HCT116 (cell line): ENCODE measurements at regions not wholly inside any gene's neighbourhood (a gene's known extent, or its start where the extent isn't known, plus 50 kb on each side); places are given as distances from the start of the nearest gene placed in this dataset.

ENCODE experiments used
- ATAC-seq: fragments of 200-7000 bp; cut with Tn5 transposase; 2 replicates; pipeline ENCODE4 v1.9.1; 2020; ENCODE audit warnings: mild to moderate bottlenecking, moderate library complexity
- BruUV-seq: library from RNA; stranded (reverse); fragments of 400-500 nt; replicated peaks from 2 replicates; lab custom pipeline; 2021; lab: Mats Ljungman, UMichigan
- CTCF ChIA-PET: fragments of 300-600 bp; sonication (Branson Sonifier 250); formaldehyde crosslinking; loops from one replicate; lab custom pipeline; 2021; ENCODE audit warnings: antibody characterized with exemption; lab: Charles Lee
- POLR2A ChIA-PET: fragments of 300-600, 350-600 bp; sonication (Branson Sonifier 250); formaldehyde crosslinking; loops from one replicate; lab custom pipeline; 2021; ENCODE audit warnings: antibody characterized with exemption; lab: Charles Lee
- RAD21 ChIA-PET, 2 experiments: fragments of 300-600 bp; sonication (Branson Sonifier 250); formaldehyde crosslinking; loops; one replicate each; lab custom pipeline; 2023; ENCODE audit warnings: low total read pairs in 2 of 2; ENCODE audit not compliant: uncharacterized antibody in 2 of 2, unreplicated experiment in 2 of 2, low non-redundant PET in 1 of 2; lab: Charles Lee
- DNase-seq: peaks from one replicate; pipeline ENCODE4 v3.0.0-alpha.2; 2010; ENCODE audit warnings: low read depth, low spot score
- H2AFZ ChIP-seq: fragments of 200-600 bp; shearing (Covaris generic), sonication (generic); 2 replicates; pipeline ENCODE4 v1.6.1; 2017; ENCODE audit warnings: low read depth, mixed run types, mixed read lengths, antibody characterized with exemption, low read length; ENCODE audit not compliant: poor library complexity, severe bottlenecking
- H3K27ac ChIP-seq: 2 replicates; pipeline ENCODE4 v1.5.1; 2012; ENCODE audit warnings: low read depth, low read length
- H3K27me3 ChIP-seq: fragments of 200-600 bp; sonication (generic); 2 replicates; pipeline ENCODE4 v1.6.1; 2016; ENCODE audit warnings: mixed run types, low read length, mixed read lengths; ENCODE audit not compliant: insufficient read depth
- H3K36me3 ChIP-seq, 2 experiments: fragments of 200-500 bp in 1 of 2; fragments of 200-600 bp in 1 of 2; sonication (Bioruptor generic) in 1 of 2; sonication (generic) in 1 of 2; 2 replicates each; pipeline versions ENCODE4 v1.5.1 to v1.6.1; 2014 to 2016; ENCODE audit warnings: low read length in 2 of 2, inconsistent platforms in 1 of 2, mixed read lengths in 1 of 2, mixed run types in 1 of 2; ENCODE audit not compliant: insufficient read depth in 2 of 2, control insufficient read depth in 1 of 2
- H3K4me1 ChIP-seq, 2 experiments: fragments of 200-600 bp in 1 of 2; sonication (generic) in 1 of 2; 2 replicates each; pipeline versions ENCODE4 v1.5.1 to v1.6.1; 2012 to 2017; ENCODE audit warnings: low read length in 2 of 2, inconsistent platforms in 1 of 2, mild to moderate bottlenecking in 1 of 2, mixed read lengths in 1 of 2, mixed run types in 1 of 2, moderate library complexity in 1 of 2; ENCODE audit not compliant: insufficient read depth in 2 of 2, control insufficient read depth in 1 of 2
- H3K4me2 ChIP-seq: fragments of 200-600 bp; sonication (generic); 2 replicates; pipeline ENCODE4 v1.6.1; 2017; ENCODE audit warnings: mixed run types, low read length, mixed read lengths
- H3K4me3 ChIP-seq, 2 experiments: fragments of 200-600 bp in 1 of 2; sonication (generic) in 1 of 2; replicated peaks in 1 of 2; 2 replicates each; pipeline ENCODE4 v1.5.1; 2011 to 2016; ENCODE audit warnings: low read length in 2 of 2, control low read depth in 1 of 2, low read depth in 1 of 2, mild to moderate bottlenecking in 1 of 2, mixed read lengths in 1 of 2, mixed run types in 1 of 2
- H3K79me2 ChIP-seq: fragments of 200-600 bp; sonication (generic); 2 replicates; pipeline ENCODE4 v1.6.1; 2017; ENCODE audit warnings: mild to moderate bottlenecking, mixed run types, low read length, moderate library complexity, mixed read lengths; ENCODE audit not compliant: insufficient read depth
- H3K9ac ChIP-seq: fragments of 200-600 bp; sonication (generic); 2 replicates; pipeline ENCODE4 v1.6.1; 2016; ENCODE audit warnings: low read length, mixed read lengths
- H3K9me2 ChIP-seq: fragments of 200-600 bp; sonication (generic), shearing (Covaris generic); 2 replicates; pipeline ENCODE4 v1.6.1; 2017; ENCODE audit warnings: mixed run types, mild to moderate bottlenecking, moderate library complexity; ENCODE audit not compliant: insufficient read depth
- H3K9me3 ChIP-seq, 2 experiments: fragments of 200-500 bp in 1 of 2; fragments of 200-600 bp in 1 of 2; sonication (Bioruptor generic) in 1 of 2; sonication (generic) in 1 of 2; 2 replicates each; pipeline ENCODE4 v1.6.1; 2014 to 2017; ENCODE audit warnings: low read length in 2 of 2, mixed read lengths in 2 of 2, inconsistent platforms in 1 of 2, low read depth in 1 of 2, mild to moderate bottlenecking in 1 of 2, mixed run types in 1 of 2, moderate library complexity in 1 of 2; ENCODE audit not compliant: control insufficient read depth in 1 of 2, insufficient read depth in 1 of 2
- H4K20me1 ChIP-seq: fragments of 200-600 bp; sonication (generic), shearing (Covaris generic); 2 replicates; pipeline ENCODE4 v1.6.1; 2017; ENCODE audit warnings: mixed run types, mild to moderate bottlenecking, moderate library complexity; ENCODE audit not compliant: insufficient read depth
- ATF3 ChIP-seq: IDR thresholded peaks from 2 replicates; pipeline ENCODE4 v1.6.1; 2012
- CBX3 ChIP-seq: IDR thresholded peaks from 2 replicates; pipeline ENCODE4 v1.6.1; 2012; ENCODE audit warnings: low read depth
- CEBPB ChIP-seq: IDR thresholded peaks from 2 replicates; pipeline ENCODE4 v1.6.1; 2012; ENCODE audit warnings: low read depth
- CTCF ChIP-seq, 3 experiments: fragments of 200-600 bp in 1 of 3; sonication (generic) in 1 of 3; IDR thresholded peaks in 2 of 3; conservative IDR thresholded peaks in 1 of 3; 2 replicates each; pipeline ENCODE4 v1.5.1; 2012 to 2017; ENCODE audit warnings: low read depth in 2 of 3, low read length in 2 of 3, antibody characterized with exemption in 1 of 3, borderline replicate concordance in 1 of 3, control low read depth in 1 of 3, mild to moderate bottlenecking in 1 of 3, mixed read lengths in 1 of 3, mixed run types in 1 of 3, moderate library complexity in 1 of 3; ENCODE audit not compliant: insufficient read depth in 1 of 3
- ELF1 ChIP-seq: IDR thresholded peaks from 2 replicates; pipeline ENCODE4 v1.6.1; 2012; ENCODE audit warnings: low read depth, borderline replicate concordance
- EZH2 ChIP-seq: fragments of 200-600 bp; sonication (generic); IDR thresholded peaks from 2 replicates; pipeline ENCODE4 v1.6.1; 2017; ENCODE audit warnings: antibody characterized with exemption, mixed run types
- EZH2phosphoT487 ChIP-seq: fragments of 200-600 bp; IDR thresholded peaks from 2 replicates; pipeline ENCODE4 v1.6.1; 2018; ENCODE audit warnings: antibody characterized with exemption, borderline replicate concordance
- FOSL1 ChIP-seq: IDR thresholded peaks from 2 replicates; pipeline ENCODE4 v1.6.1; 2012; ENCODE audit warnings: low read depth
- RAD21 ChIP-seq: IDR thresholded peaks from 2 replicates; pipeline ENCODE4 v1.6.1; 2012; ENCODE audit warnings: low read depth, mild to moderate bottlenecking
- REST ChIP-seq: IDR thresholded peaks from 2 replicates; pipeline ENCODE4 v1.6.1; 2012; ENCODE audit warnings: low read depth
- SP1 ChIP-seq: IDR thresholded peaks from 2 replicates; pipeline ENCODE4 v1.6.1; 2012; ENCODE audit warnings: low read depth
- SRF ChIP-seq: IDR thresholded peaks from 2 replicates; pipeline ENCODE4 v1.6.1; 2012; ENCODE audit warnings: low read depth
- ZNF274 ChIP-seq: fragments of 200-500 bp; sonication (Bioruptor generic); IDR thresholded peaks from 2 replicates; pipeline ENCODE4 v1.6.1; 2014; ENCODE audit warnings: mild to moderate bottlenecking, low read depth, low read length, inconsistent platforms
- intact Hi-C: fragments of 100-400 bp; cut with micrococcal nuclease; formaldehyde crosslinking; loops from 2 replicates; pipeline ENCODE4 v1.10.0; 2022

- no peaks in the 10 kb centered on the region for H3K79me2 ChIP-seq
- H3K4me3 ChIP-seq, result no peak overlapping the region
- no peak overlapping the region for H3K27ac ChIP-seq
- no peak overlapping the region for H3K9ac ChIP-seq
- no peak overlapping the region for H3K4me2 ChIP-seq
- intact Hi-C loops, result no loop called here
- H4K20me1 ChIP-seq, result no peaks in the 10 kb centered on the region
- DNase-seq, result no peak
- POLR2A ChIA-PET, result no interaction called here
- CTCF ChIA-PET, result no interaction called here
- no TSS peak for BruUV-seq
- H3K36me3 ChIP-seq, result no peaks in the 10 kb centered on the region; a peak in 1 of 4 replicates
- no peak overlapping the region for H2AFZ ChIP-seq
- no peaks in the 10 kb centered on the region for H3K27me3 ChIP-seq
- RAD21 ChIA-PET, result no interaction called here
- H3K9me3 ChIP-seq, result peaks cover 3 to 8% of the 10 kb centered on the region in 2 experiments; a peak in 2 of 4 replicates
- no peaks in the 10 kb centered on the region for H3K4me1 ChIP-seq
- no peaks in the 10 kb centered on the region for H3K9me2 ChIP-seq
- TF ChIP-seq CTCF (IDR thresholded peaks at IDR 0.05 in 2 of 3, conservative IDR thresholded peaks at IDR 0.05 in 1 of 3; ENCODE audit: borderline replicate concordance in 1 of 3, insufficient read depth in 1 of 3, low read depth in 2 of 3, low read length in 2 of 3) (no peak), ELF1 (no peak), ATF3 (no peak), CBX3 (no peak), CEBPB (no peak)
- no peak for ATAC-seq
Observed at GRCh38 chr6:68159433-68159832, 475.6 kb upstream of the ADGRB3 start.

- no peak for DNase-seq
- TF ChIP-seq REST (no peak), ZNF274 (no peak), ATF3 (no peak), SRF (no peak), CBX3 (no peak), EZH2phosphoT487 (no peak), FOSL1 (no peak), SP1 (no peak), RAD21 (no peak), EZH2 (no peak)
Observed at GRCh38 chr6:68158256-68158655, 476.8 kb upstream of the ADGRB3 start.

More at GRCh38 chr6:68158256-68158655, 476.8 kb upstream of the ADGRB3 start:
- no peak for ATAC-seq
- H3K27ac ChIP-seq, result no peak overlapping the region
- H3K9me3 ChIP-seq, result peaks cover 3 to 10% of the 10 kb centered on the region in 2 experiments; a peak in 2 of 4 replicates
- no peaks in the 10 kb centered on the region for H3K4me1 ChIP-seq
- no peaks in the 10 kb centered on the region for H3K79me2 ChIP-seq
- H3K27me3 ChIP-seq, result no peaks in the 10 kb centered on the region
- no peaks in the 10 kb centered on the region for H4K20me1 ChIP-seq
- POLR2A ChIA-PET, result no interaction called here
- no peak overlapping the region for H2AFZ ChIP-seq
- RAD21 ChIA-PET, result no interaction called here
- H3K4me3 ChIP-seq, result no peak overlapping the region
- CTCF ChIA-PET, result no interaction called here
- BruUV-seq, result no TSS peak
- no peak overlapping the region for H3K9ac ChIP-seq
- no peaks in the 10 kb centered on the region; a peak in 1 of 4 replicates for H3K36me3 ChIP-seq
- no peaks in the 10 kb centered on the region for H3K9me2 ChIP-seq
- intact Hi-C loops, result no loop called here
- no peak overlapping the region for H3K4me2 ChIP-seq
